OCI-LY3 (cell line): ENCODE measurements at regions not wholly inside any gene's neighbourhood (a gene's known extent, or its start where the extent isn't known, plus 50 kb on each side); places are given as distances from the start of the nearest gene placed in this dataset.

Experiments
- H2AFZ ChIP-seq: fragments of 200-600, 300-600 bp; shearing (Covaris generic); 2 replicates; pipeline ENCODE4 v1.6.0; 2014; ENCODE audit warnings: antibody characterized with exemption, low read depth, low read length
- H3K27ac ChIP-seq: fragments of 200-600, 300-600 bp; sonication (generic); 2 replicates; pipeline ENCODE4 v1.5.1; 2014; ENCODE audit warnings: mild to moderate bottlenecking, low read length, moderate library complexity, mixed read lengths
- H3K27me3 ChIP-seq: fragments of 200-600, 300-600 bp; sonication (generic); 2 replicates; pipeline ENCODE4 v1.6.1; 2014; ENCODE audit warnings: low read depth, low read length, mixed read lengths
- H3K36me3 ChIP-seq: fragments of 200-600, 300-600 bp; sonication (generic); replicated peaks from 2 replicates; pipeline ENCODE3; 2014; ENCODE audit warnings: low read depth, low read length, mixed read lengths
- H3K4me1 ChIP-seq: fragments of 300-600, 200-600 bp; sonication (generic); 2 replicates; pipeline ENCODE4 v1.6.1; 2014; ENCODE audit warnings: low read length, mixed read lengths
- H3K4me2 ChIP-seq: fragments of 200-600, 300-600 bp; sonication (generic); 2 replicates; pipeline ENCODE4 v1.6.1; 2014; ENCODE audit warnings: low read length, mixed read lengths
- H3K4me3 ChIP-seq: fragments of 300-600, 200-600 bp; sonication (generic); 2 replicates; pipeline ENCODE4 v1.5.1; 2014; ENCODE audit warnings: antibody characterized with exemption, mild to moderate bottlenecking, low read length, moderate library complexity
- H3K79me2 ChIP-seq: fragments of 300-600, 200-600 bp; shearing (Covaris generic); 2 replicates; pipeline ENCODE4 v1.6.1; 2014; ENCODE audit warnings: mild to moderate bottlenecking, low read length, mixed read lengths
- H3K9ac ChIP-seq: fragments of 300-600, 200-600 bp; shearing (Covaris generic); 2 replicates; pipeline ENCODE4 v1.6.0; 2014; ENCODE audit warnings: mild to moderate bottlenecking, low read length, moderate library complexity
- H3K9me3 ChIP-seq: fragments of 200-600, 300-600 bp; shearing (Covaris generic); 2 replicates; pipeline ENCODE4 v1.6.1; 2014; ENCODE audit warnings: low read length, mixed read lengths; ENCODE audit not compliant: insufficient read depth
- H4K20me1 ChIP-seq: fragments of 200-600, 300-600 bp; sonication (generic); 2 replicates; pipeline ENCODE4 v1.6.1; 2016; ENCODE audit warnings: low read length, mixed read lengths; ENCODE audit not compliant: insufficient read depth
- EZH2phosphoT487 ChIP-seq: fragments of 200-600 bp; shearing (Covaris generic); IDR thresholded peaks from 2 replicates; pipeline ENCODE4 v1.6.1; 2018; ENCODE audit warnings: antibody characterized with exemption, mixed run types, low read depth
- TF ChIP-seq, protein P1 (sequence below): fragments of 200-600, 300-600 bp; sonication (generic); IDR thresholded peaks from 2 replicates; pipeline ENCODE4 v1.5.1; 2014; ENCODE audit warnings: antibody characterized with exemption, low read length, low read depth

DNA sequence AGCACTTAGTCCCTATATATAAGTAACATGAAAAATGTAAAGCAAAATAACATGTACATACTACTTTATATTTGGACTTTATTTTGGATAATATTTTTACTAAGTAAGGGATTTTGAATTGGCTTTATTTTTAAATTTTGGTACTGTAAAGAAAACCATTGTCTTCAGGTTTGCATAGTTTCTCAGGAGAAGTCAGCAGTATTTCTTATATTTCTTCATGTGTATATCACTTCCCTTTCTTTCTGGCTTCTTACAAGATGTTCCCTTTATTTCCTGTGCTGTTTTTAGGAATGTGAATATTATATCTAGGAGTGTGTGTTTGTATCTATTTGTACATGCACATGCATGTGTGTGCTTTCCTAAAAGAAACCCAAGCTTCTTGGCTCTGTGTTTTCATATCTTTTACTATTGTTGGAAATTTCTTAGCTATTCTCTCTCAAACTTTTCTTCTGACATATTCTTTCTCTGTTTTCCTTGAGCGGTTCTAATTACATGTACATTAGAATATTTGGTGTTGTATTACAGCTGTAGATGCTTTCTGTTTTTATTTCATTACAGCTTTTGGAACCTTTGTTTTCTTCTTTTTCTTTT is 1549.7 kb upstream of the ACVR2A start:
- no peak overlapping the region for H3K4me3 ChIP-seq
- H2AFZ ChIP-seq, result no peak overlapping the region
- no peak overlapping the region for H3K9ac ChIP-seq
- no peak overlapping the region for H3K27ac ChIP-seq
- H3K27me3 ChIP-seq, result no peaks in the 10 kb centered on the region
- H4K20me1 ChIP-seq, result no peaks in the 10 kb centered on the region
- H3K4me1 ChIP-seq, result no peaks in the 10 kb centered on the region
- H3K36me3 ChIP-seq, result no peaks in the 10 kb centered on the region
- no peaks in the 10 kb centered on the region for H3K9me3 ChIP-seq
- no peak for TF ChIP-seq EZH2phosphoT487
- TF ChIP-seq, protein P1, sequence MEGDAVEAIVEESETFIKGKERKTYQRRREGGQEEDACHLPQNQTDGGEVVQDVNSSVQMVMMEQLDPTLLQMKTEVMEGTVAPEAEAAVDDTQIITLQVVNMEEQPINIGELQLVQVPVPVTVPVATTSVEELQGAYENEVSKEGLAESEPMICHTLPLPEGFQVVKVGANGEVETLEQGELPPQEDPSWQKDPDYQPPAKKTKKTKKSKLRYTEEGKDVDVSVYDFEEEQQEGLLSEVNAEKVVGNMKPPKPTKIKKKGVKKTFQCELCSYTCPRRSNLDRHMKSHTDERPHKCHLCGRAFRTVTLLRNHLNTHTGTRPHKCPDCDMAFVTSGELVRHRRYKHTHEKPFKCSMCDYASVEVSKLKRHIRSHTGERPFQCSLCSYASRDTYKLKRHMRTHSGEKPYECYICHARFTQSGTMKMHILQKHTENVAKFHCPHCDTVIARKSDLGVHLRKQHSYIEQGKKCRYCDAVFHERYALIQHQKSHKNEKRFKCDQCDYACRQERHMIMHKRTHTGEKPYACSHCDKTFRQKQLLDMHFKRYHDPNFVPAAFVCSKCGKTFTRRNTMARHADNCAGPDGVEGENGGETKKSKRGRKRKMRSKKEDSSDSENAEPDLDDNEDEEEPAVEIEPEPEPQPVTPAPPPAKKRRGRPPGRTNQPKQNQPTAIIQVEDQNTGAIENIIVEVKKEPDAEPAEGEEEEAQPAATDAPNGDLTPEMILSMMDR, result no peak
- H3K79me2 ChIP-seq, result no peaks in the 10 kb centered on the region
- no peak overlapping the region for H3K4me2 ChIP-seq

DNA sequence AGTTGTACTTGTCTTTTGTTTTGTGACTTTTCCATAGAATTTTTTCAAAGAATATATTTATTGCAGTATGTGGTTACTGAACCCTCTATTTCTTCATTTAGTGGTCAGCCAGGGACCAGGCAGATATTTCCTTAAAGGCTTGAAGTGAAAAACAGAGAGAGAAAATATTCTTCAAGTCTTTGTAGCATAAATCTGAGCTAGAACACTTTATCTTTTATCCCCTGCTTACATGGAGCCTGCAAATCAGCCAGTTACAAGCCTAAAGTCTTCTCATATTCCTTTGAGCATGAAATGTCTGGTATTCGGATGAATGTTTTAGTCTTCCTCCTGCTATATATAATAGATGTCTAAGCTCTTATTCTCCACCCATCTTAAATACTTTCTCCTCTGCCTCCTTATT is 1557.5 kb upstream of the ACVR2A start:
- H3K27ac ChIP-seq, result no peak overlapping the region
- no peak overlapping the region for H3K9ac ChIP-seq
- TF ChIP-seq, protein P1, result no peak
- no peak for TF ChIP-seq EZH2phosphoT487
- H3K4me3 ChIP-seq, result no peak overlapping the region
- H3K27me3 ChIP-seq, result no peaks in the 10 kb centered on the region
- no peaks in the 10 kb centered on the region for H4K20me1 ChIP-seq
- 0 out of 2 replicates have a peak, but pooled peaks cover 3% of the 10 kb centered on the region for H3K9me3 ChIP-seq
- H2AFZ ChIP-seq, result no peak overlapping the region
- no peaks in the 10 kb centered on the region for H3K79me2 ChIP-seq
- H3K36me3 ChIP-seq, result peaks cover 4% of the 10 kb centered on the region
- H3K4me1 ChIP-seq, result no peaks in the 10 kb centered on the region
- no peak overlapping the region for H3K4me2 ChIP-seq

DNA sequence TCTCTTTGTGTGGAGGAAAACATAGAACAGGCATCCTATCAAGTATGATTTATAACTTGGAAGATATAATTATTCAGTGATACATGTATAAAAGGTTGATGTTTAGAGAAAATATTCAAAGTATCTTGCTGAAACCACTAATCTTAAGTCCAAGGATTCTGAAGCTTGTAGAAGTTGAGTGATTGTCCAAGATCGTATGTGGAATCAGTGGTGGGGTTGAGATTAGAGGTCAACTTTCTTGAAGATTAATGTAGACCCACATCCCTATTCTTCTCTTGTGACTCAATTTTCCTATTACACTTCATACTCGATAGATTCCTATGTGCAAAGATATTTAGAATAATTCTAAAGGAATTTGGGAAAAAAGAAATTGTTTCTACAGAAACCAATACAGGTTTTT is 1565.9 kb upstream of the ACVR2A start:
- Histone ChIP-seq H3K79me2 (no peaks in the 10 kb centered on the region), H3K27me3 (no peaks in the 10 kb centered on the region)
- no peak for TF ChIP-seq EZH2phosphoT487
- TF ChIP-seq, protein P1, result no peak

DNA sequence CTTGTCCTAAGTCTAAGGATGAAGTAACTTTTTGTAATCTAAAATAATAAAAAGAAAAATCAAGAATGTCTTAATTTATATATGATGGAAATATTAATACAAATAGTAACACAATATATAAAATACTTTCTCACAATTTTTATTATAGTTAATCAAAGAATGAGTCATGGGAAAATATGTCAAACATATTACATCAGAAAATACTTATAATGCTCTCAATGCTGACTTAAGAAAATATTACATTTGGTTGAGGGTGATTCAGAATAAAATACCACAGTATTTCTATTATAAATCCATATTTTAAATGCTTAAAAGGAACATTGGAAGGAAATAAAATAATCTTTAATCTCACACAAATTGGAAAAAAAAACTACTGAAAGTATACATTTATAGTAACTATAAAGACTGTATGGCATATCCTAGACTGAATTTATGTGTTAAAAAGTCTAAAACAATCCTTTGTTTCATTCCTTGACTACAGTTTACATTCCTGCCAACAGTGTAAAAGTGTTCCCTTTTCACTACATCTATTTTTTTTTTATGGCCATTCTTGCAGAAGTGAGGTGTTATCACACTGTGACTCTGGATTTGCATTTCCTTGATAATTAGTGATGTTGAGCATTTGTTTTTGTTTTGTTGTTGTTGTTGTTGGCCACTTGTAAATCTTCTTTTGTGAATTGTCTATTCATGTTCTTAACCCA is 1573.5 kb upstream of the ACVR2A start:
- no peak overlapping the region for H3K27ac ChIP-seq
- no peak overlapping the region for H3K9ac ChIP-seq
- H3K4me1 ChIP-seq, result no peaks in the 10 kb centered on the region
- H3K27me3 ChIP-seq, result no peaks in the 10 kb centered on the region
- H3K36me3 ChIP-seq, result no peaks in the 10 kb centered on the region
- H3K9me3 ChIP-seq, result no peaks in the 10 kb centered on the region
- H4K20me1 ChIP-seq, result no peaks in the 10 kb centered on the region
- no peaks in the 10 kb centered on the region for H3K79me2 ChIP-seq
- no peak overlapping the region for H3K4me2 ChIP-seq
- no peak overlapping the region for H3K4me3 ChIP-seq
- TF ChIP-seq EZH2phosphoT487, result no peak
- TF ChIP-seq, protein P1, result no peak
- H2AFZ ChIP-seq, result no peak overlapping the region

More for the DNA sequence above, 1565.9 kb upstream of the ACVR2A start:
- Histone ChIP-seq H3K4me3 (no peak overlapping the region), H3K27ac (no peak overlapping the region), H3K9me3 (no peaks in the 10 kb centered on the region), H3K9ac (no peak overlapping the region), H3K4me1 (no peaks in the 10 kb centered on the region), H3K36me3 (no peaks in the 10 kb centered on the region), H4K20me1 (no peaks in the 10 kb centered on the region), H3K4me2 (no peak overlapping the region), H2AFZ (no peak overlapping the region)
